HepG2 (cell line): ENCODE measurements at regions not wholly inside any gene's neighbourhood (a gene's known extent, or its start where the extent isn't known, plus 50 kb on each side); places are given as distances from the start of the nearest gene placed in this dataset.
"Not testable (repeated sequence)": the region's sequence is repeated elsewhere in the genome, so short reads cannot be mapped to it uniquely, and the experiment has no call there.

ENCODE experiments used
- RCOR2 ChIP-seq: IDR thresholded peaks from 2 replicates; pipeline ENCODE4 v1.6.1; 2016; ENCODE audit warnings: missing biosample characterization, missing genetic modification reagents
- ZNF441 ChIP-seq: sonication (generic); formaldehyde crosslinking; IDR thresholded peaks from 2 replicates; pipeline ENCODE4 v1.7.0; 2021; ENCODE audit warnings: missing genetic modification reagents, borderline replicate concordance
- TF ChIP-seq, protein P1 (sequence below): sonication (generic); formaldehyde crosslinking; IDR thresholded peaks from 2 replicates; pipeline ENCODE4 v1.5.0; 2020; ENCODE audit warnings: mild to moderate bottlenecking, missing genetic modification reagents

GRCh38 chr3:187494056-187494455 is 125.9 kb downstream of the RTP4 start:
- not testable (repeated sequence) for TF ChIP-seq RCOR2, ZNF441 (CRISPR knock-in tag)
- TF ChIP-seq, protein P1, sequence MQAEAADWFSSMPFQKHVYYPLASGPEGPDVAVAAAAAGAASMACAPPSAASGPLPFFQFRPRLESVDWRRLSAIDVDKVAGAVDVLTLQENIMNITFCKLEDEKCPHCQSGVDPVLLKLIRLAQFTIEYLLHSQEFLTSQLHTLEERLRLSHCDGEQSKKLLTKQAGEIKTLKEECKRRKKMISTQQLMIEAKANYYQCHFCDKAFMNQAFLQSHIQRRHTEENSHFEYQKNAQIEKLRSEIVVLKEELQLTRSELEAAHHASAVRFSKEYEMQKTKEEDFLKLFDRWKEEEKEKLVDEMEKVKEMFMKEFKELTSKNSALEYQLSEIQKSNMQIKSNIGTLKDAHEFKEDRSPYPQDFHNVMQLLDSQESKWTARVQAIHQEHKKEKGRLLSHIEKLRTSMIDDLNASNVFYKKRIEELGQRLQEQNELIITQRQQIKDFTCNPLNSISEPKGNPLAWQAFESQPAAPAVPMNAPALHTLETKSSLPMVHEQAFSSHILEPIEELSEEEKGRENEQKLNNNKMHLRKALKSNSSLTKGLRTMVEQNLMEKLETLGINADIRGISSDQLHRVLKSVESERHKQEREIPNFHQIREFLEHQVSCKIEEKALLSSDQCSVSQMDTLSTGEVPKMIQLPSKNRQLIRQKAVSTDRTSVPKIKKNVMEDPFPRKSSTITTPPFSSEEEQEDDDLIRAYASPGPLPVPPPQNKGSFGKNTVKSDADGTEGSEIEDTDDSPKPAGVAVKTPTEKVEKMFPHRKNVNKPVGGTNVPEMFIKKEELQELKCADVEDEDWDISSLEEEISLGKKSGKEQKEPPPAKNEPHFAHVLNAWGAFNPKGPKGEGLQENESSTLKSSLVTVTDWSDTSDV (CRISPR knock-in tag), result not testable (repeated sequence)
